AG04450 (cell line): ENCODE measurements at regions not wholly inside any gene's neighbourhood (a gene's known extent, or its start where the extent isn't known, plus 50 kb on each side); places are given as distances from the start of the nearest gene placed in this dataset.

Source experiments
- CTCF ChIA-PET: fragments of 300-600, 350-600 bp; formaldehyde crosslinking; extraction: SDS; loops from one replicate; lab custom pipeline; 2022; ENCODE audit warnings: antibody characterized with exemption, inconsistent platforms; lab: Charles Lee
- POLR2A ChIA-PET: fragments of 350-600 bp; formaldehyde crosslinking; extraction: SDS; loops from one replicate; lab custom pipeline; 2021; ENCODE audit warnings: antibody characterized with exemption, inconsistent platforms; lab: Yijun Ruan, JAX
- DNase-seq: peaks from one replicate; pipeline ENCODE4 v3.0.0-alpha.2; 2011; ENCODE audit warnings: low read depth, low spot score
- H3K27ac ChIP-seq: one replicate; pipeline ENCODE4 v1.5.1; 2012; ENCODE audit warnings: low read depth, low read length, control low read depth
- H3K27me3 ChIP-seq: one replicate; pipeline ENCODE4 v1.6.0; 2012; ENCODE audit warnings: low read length; ENCODE audit not compliant: control insufficient read depth, insufficient read depth
- H3K4me3 ChIP-seq: 2 replicates; pipeline ENCODE4 v1.5.1; 2011; ENCODE audit warnings: mild to moderate bottlenecking, low read depth, low read length, control low read depth
- H3K9me3 ChIP-seq: 2 replicates; pipeline ENCODE4 v1.5.1; 2012; ENCODE audit warnings: low read length; ENCODE audit not compliant: control insufficient read depth, insufficient read depth
- TF ChIP-seq, protein P1 (sequence below): IDR thresholded peaks from 2 replicates; pipeline ENCODE4 v1.5.1; 2011; ENCODE audit warnings: low read depth, low read length, control low read depth, inconsistent platforms

GRCh38 chr5:101664071-101664791, 631.9 kb downstream of the SLCO4C1 start:
- DNase-seq, result no peak
- TF ChIP-seq, protein P1, sequence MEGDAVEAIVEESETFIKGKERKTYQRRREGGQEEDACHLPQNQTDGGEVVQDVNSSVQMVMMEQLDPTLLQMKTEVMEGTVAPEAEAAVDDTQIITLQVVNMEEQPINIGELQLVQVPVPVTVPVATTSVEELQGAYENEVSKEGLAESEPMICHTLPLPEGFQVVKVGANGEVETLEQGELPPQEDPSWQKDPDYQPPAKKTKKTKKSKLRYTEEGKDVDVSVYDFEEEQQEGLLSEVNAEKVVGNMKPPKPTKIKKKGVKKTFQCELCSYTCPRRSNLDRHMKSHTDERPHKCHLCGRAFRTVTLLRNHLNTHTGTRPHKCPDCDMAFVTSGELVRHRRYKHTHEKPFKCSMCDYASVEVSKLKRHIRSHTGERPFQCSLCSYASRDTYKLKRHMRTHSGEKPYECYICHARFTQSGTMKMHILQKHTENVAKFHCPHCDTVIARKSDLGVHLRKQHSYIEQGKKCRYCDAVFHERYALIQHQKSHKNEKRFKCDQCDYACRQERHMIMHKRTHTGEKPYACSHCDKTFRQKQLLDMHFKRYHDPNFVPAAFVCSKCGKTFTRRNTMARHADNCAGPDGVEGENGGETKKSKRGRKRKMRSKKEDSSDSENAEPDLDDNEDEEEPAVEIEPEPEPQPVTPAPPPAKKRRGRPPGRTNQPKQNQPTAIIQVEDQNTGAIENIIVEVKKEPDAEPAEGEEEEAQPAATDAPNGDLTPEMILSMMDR, result no peak
- CTCF ChIA-PET, result interaction anchor here (1.5 kb wide), 1 partner anchor 14 kb away, joined by 5 read pairs; no protein-coding TSS in a partner anchor
- Histone ChIP-seq H3K4me3 (no peak overlapping the region), H3K27me3 (no peaks in the 10 kb centered on the region), H3K27ac (no peak overlapping the region), H3K9me3 (no peaks in the 10 kb centered on the region)
- POLR2A ChIA-PET, result no interaction called here

- ChIA-PET CTCF (interaction anchor here (0.7 kb wide), 1 partner anchor 15 kb away, joined by 4 read pairs; no protein-coding TSS in a partner anchor), POLR2A (no interaction called here)
- H3K4me3 ChIP-seq, result no peak overlapping the region
- no peak overlapping the region for H3K27ac ChIP-seq
- DNase-seq, result no peak
- no peaks in the 10 kb centered on the region for H3K9me3 ChIP-seq
- H3K27me3 ChIP-seq, result no peaks in the 10 kb centered on the region
- TF ChIP-seq, protein P1, result no peak
Measured at GRCh38 chr5:101663543-101663942, 632.5 kb downstream of the SLCO4C1 start.

- Histone ChIP-seq H3K9me3 (no peaks in the 10 kb centered on the region), H3K27ac (no peak overlapping the region), H3K27me3 (no peaks in the 10 kb centered on the region), H3K4me3 (no peak overlapping the region)
- POLR2A ChIA-PET, result no interaction called here
- TF ChIP-seq, protein P1, result no peak
- CTCF ChIA-PET, result no interaction called here
- no peak for DNase-seq
Measured at GRCh38 chr5:101662263-101662662, 633.8 kb downstream of the SLCO4C1 start.

GRCh38 chr5:101658433-101658832, 637.7 kb downstream of the SLCO4C1 start:
- POLR2A ChIA-PET, result no interaction called here
- Histone ChIP-seq H3K4me3 (no peak overlapping the region), H3K9me3 (no peaks in the 10 kb centered on the region), H3K27ac (no peak overlapping the region), H3K27me3 (no peaks in the 10 kb centered on the region)
- TF ChIP-seq, protein P1, result no peak
- CTCF ChIA-PET, result interaction anchor here (1.7 kb wide), 1 partner anchor 20 kb away, joined by 3 read pairs; no protein-coding TSS in a partner anchor
- no peak for DNase-seq

- H3K9me3 ChIP-seq, result no peaks in the 10 kb centered on the region; the same call in 1 of the 2 replicates
- no peak overlapping the region for H3K4me3 ChIP-seq
- ChIA-PET POLR2A (no interaction called here), CTCF (no interaction called here)
- DNase-seq, result no peak
- H3K27me3 ChIP-seq, result no peaks in the 10 kb centered on the region
- no peak overlapping the region for H3K27ac ChIP-seq
- TF ChIP-seq, protein P1, result no peak
Measured at GRCh38 chr5:101653996-101654395, 642.1 kb downstream of the SLCO4C1 start.
